ENCODE measurements at regions not wholly inside any gene's neighbourhood (a gene's known extent, or its start where the extent isn't known, plus 50 kb on each side); places are given as distances from the start of the nearest gene placed in this dataset.

DNA sequence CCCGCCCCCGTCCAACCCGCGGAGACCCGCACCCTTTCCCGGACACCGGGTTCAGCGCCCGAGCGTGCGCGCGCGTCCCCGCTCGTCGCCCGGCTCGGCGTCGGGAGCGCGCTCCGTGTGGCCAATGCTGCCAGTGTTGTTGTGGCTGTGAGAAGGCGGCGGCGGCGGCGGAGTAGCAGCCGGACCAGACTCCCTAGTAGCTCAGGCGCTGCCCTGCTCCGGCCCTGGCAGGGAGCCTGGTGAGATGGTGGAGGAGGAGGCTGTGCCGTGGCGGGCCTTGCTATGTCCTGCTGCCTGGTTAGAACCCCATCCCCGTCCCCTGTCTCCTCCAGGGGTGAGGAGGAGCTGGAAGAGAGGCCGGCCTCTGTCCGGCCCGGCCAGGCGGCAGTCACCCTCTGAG is 553.2 kb downstream of the TUBA3C start:
- no peak for TF ChIP-seq POLR2A (IDR thresholded peaks at IDR 0.05)
- TF ChIP-seq, protein P1, sequence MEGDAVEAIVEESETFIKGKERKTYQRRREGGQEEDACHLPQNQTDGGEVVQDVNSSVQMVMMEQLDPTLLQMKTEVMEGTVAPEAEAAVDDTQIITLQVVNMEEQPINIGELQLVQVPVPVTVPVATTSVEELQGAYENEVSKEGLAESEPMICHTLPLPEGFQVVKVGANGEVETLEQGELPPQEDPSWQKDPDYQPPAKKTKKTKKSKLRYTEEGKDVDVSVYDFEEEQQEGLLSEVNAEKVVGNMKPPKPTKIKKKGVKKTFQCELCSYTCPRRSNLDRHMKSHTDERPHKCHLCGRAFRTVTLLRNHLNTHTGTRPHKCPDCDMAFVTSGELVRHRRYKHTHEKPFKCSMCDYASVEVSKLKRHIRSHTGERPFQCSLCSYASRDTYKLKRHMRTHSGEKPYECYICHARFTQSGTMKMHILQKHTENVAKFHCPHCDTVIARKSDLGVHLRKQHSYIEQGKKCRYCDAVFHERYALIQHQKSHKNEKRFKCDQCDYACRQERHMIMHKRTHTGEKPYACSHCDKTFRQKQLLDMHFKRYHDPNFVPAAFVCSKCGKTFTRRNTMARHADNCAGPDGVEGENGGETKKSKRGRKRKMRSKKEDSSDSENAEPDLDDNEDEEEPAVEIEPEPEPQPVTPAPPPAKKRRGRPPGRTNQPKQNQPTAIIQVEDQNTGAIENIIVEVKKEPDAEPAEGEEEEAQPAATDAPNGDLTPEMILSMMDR (IDR thresholded peaks at IDR 0.05): no peak
